Islet of Langerhans (tissue), 1 donor: ENCODE measurements at regions not wholly inside any gene's neighbourhood (a gene's known extent, or its start where the extent isn't known, plus 50 kb on each side); places are given as distances from the start of the nearest gene placed in this dataset.
"Not testable (repeated sequence)": the region's sequence is repeated elsewhere in the genome, so short reads cannot be mapped to it uniquely, and the experiment has no call there.

Experiments
- FAIRE-seq: peaks from one replicate; lab custom pipeline; 2011; peaks lifted over from hg19 to GRCh38; lab: Jason Lieb, UNC

DNA sequence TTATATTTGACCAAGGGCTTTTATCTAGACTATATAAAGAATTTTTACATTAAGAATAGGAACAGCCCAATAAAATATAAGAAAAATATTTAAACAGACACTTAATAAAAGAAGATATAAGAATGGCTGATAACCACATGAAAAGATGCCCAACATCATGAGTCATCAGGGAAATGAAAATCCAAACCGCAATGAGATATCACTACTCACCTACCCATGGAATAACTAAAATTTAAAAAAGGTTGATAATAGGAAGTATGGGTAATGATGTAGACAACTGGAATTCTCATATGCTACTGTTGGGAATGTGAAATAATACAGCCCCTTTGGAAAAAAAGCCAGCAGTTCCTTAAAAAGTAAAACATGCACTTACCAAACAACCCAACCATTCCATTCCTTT lies 206.9 kb upstream of the PCSK5 start:
- no peak for FAIRE-seq

DNA sequence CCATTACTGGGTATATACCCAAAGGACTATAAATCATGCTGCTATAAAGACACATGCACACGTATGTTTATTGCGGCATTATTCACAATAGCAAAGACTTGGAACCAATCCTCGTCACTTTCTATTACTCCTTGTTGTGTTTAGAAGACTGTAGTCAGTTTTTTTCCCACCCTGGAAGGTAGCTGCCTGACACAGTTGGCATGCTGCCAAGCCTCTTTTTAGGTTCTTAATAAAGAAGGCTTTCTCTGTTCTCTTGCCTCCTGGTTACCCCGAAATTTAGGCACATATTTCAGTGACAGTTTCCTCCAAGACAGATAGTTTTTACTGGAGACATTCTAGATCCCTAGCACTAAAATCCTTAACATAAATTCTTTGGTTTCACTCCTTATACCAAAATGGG lies 205.4 kb upstream of the PCSK5 start:
- no peak for FAIRE-seq

DNA sequence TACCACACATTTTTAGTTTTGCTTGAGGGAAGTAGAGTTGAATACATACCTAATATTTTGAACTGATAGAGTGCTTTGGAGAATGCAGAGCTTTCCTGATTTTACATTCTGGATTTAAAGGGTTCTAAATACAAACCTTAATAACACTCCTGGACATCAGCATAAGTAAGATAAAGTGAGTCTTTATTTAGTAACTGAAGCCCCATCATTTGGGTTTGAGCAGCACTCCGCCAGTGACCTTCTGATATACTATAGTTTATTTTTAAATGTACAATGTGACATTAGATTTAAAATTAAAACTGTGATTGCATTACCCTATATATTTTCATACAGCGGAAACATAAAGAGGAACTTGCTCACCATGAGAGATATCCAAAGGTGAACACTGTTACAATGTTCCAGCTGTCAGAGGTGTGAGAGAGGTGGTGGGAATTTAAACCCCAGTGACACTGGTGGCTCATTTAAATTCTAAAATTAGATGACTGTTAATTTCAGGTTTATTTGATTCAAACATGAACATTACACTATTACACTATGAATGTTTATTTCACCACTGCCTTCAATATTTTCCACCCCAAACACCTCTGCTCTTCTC lies 203.0 kb upstream of the PCSK5 start:
- no peak for FAIRE-seq

DNA sequence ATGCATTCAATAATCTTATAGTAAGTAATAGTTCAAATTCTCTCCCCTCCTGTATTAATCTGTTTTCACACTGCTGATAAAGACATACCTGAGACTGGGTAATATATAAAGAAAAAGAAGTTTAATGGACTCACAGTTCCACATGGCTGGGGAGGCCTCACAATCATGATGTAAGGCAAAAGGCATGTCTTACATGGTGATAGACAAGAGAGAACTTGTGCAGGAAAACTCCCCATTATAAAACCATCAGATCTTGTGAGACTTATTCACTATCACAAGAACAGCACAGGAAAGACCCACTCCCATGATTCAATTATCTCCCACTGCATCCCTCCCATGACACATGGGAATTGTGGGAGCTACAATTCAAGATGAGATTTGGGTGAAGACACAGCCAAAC lies 199.9 kb upstream of the PCSK5 start:
- FAIRE-seq: not testable (repeated sequence)

DNA sequence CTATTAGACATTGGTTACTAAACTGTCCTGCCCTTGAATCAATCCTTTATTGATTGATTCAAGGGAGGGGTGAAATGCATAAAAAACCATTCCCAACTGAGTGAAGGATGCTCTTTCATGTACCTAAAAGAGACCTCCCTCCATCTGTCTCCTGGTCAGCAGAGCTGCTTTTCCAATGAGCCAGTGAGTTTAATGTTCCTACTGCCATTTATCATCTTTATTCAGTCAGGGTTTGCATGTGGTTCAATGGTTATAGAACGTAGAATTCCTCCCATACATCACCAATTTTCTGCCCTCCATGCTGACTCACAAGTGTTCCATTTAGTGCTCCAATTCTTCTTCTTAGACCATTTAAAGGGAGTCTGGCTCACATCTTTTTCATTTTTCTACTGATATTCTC lies 199.1 kb upstream of the PCSK5 start:
- FAIRE-seq: no peak

DNA sequence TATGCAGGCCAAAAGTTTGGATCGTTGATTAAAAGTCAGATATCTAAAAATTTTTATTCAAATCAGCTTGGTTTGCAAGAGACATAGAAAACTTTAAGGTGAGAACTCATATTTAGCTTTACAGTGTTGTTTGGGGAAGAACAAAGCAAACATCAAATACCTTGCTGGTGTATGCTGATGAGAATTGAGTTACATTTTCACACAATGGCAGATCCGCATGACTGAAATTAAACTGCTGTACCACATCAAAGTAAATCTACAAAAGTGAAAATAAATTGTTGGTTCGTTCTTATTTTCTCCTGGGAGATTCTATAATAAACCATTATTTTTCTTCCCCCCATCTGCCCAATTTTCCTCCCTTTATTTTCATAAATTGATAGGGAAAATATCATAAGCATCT lies 198.2 kb upstream of the PCSK5 start:
- no peak for FAIRE-seq

DNA sequence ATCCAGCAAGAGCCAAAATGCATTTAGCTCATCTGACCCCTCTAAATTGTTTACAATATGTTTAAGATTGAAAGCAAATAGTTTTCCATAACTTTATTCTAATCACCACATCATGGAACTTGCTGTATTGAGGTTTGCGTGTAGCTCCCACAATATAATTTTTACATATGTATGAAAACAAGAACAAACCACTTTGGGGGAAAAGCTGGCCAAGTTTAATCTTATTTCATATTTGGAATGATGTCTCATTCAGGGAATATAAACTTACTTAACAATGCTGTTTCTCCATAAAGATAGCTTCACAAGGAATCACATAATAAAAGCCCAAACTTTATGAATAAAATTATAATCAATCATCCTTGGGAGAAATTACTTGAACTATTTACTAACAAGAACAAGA lies 194.6 kb upstream of the PCSK5 start:
- no peak for FAIRE-seq

DNA sequence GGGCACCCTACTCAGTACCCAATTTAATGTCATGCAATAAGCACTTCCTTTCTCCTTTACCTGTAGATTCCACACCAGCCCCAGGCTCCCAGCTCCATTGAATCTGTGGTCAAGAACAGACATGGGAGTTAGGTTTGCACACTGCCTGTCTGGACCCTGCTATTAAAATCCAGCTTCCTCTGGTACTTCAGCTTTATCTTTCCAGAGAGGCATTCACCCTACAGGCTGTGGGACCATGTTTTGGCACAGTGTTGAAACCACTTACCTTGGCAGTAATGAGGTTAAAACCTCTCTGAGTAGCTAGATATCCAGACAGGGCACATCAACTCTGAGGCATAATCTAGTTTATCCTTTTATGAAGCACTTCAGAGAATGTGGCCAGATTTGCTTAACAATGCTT lies 191.5 kb upstream of the PCSK5 start:
- FAIRE-seq: no peak

DNA sequence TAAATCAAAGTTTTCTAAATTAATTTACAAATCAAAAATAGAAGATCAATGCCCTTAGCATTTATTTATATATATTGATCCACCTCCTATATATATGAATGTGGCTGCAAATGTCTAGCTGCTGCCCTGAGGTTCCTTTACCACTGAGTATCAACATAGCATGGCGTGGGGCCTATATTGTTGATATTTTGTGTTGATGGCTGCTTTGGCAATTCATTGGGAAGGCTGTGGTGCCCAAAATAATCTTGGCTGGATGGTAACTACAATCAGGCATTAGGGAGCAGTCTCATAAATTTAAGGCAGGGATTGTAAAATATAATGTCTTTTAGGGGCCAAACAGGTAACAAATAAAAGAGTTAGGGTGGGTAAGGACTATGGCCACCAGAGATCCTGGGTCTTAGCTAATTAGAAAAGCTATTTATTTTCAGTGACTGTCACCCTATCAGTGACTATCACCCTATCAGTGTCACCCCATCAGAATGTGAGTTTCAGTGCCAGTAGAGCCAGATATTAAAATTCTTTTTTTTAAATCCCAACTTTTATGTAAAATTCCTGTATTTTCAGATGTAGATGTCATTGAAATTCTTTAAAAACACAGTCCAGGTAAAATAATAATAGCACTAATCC lies 190.7 kb upstream of the PCSK5 start:
- no peak for FAIRE-seq

DNA sequence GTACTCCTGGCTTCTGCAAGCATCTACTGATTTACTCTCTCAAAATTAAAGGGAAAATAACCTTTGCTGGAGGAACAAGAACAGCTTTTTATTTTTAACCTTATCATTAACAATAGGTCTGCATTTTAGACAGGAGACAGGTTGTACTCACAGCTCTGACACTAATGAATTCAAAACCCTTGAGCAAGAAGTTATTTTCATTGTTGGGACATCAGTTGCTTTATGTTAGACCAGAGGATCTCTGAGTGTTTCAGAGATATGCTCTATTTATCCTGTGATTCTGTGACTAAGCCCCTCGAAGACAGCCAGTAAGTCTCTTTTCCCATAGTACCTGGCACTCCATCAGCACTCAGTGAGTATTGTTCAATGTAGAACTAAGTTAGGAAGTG lies 190.2 kb upstream of the PCSK5 start:
- no peak for FAIRE-seq

DNA sequence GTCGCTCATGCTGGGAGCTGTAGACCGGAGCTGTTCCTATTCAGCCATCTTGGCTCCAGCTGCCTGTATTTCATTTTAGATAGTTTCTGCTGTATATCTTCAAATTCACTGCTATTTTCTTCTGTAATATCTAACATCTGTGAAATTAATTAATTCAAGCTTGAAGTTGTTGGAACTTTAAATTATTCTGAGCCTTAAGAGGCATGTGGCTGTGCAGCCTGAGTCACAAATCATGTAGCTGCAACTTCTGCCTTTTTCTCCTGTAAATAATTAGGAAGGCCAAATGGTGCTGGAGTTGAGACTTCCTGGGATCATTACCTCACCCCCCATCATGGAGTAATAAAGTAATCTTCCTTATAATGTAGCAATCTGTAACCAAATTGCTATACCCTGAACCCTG lies 183.3 kb upstream of the PCSK5 start:
- no peak for FAIRE-seq

DNA sequence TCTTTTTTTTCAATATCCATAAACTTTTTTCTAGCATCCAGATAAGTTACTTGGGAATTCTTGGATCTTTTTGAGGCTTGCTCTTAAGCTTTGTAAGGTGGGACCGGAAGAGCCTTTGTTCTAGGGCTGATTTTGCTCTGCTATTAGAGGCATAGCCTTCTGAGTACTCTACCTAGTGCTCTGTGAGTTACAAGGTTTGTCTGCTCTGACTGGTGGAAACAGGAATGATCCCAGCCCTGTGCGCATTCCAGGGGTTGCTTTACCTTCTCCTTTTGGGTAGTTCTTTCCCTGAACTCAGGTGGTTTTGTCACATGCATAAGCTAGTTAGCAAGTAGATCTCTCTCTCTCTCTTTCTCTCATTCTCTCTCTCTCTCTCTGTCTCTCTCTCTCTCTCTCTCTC lies 180.8 kb upstream of the PCSK5 start:
- FAIRE-seq: no peak

DNA sequence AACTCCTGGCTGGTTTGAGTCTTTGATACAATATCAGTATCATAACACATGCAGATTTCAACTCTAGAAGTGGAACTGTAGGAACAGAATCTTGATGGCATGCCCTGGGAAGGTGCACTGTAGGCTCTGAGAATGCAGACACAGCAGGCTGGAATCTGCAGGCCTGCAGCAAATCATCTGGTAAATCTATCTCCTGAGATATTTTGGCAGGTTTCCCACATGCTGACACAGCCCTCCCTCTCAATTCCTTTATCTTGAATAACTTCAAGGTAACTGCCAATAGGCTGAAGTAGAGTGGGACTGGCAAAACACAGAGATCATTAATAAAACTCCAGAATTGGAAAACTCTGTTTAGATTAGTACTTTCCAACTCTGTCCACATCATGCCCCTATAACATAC lies 177.8 kb upstream of the PCSK5 start:
- no peak for FAIRE-seq

DNA sequence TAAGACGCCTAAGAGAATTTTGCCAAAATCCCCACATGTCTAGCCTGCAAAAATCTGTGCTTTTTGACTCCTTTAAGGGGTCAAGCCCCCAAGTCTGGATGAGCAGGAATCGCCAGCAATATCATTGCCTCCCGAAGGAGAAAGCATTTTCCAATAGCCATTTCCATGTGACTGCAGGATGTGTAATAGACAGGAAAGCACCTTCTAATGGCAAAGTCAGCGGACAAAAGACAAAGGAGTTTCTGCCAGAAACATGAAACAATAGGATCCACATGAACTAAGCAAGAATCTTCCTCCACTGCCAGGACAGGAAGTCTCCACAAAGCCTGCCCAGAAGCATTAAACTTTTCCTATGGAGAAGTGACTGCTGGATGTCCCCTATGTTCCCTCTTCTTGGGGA lies 177.1 kb upstream of the PCSK5 start:
- no peak for FAIRE-seq

DNA sequence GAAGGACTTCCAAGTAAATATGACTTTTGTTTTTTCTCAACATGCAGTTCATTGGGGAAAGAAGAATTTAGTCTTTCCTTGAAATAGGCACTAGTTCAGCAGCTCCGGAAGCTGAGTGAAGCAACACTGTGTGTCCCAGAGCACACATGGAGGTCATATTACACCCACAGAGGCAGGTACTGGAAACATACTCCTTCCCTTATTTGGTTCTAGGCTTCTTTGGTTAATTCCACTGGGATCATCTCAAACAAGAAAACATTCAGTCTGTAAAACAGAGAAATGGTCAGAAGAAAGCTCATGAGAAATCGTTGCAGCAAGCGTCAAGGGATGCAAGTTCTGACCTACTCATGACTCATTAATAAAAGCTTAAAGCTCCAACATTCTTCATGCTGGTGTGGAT lies 175.1 kb upstream of the PCSK5 start:
- no peak for FAIRE-seq

DNA sequence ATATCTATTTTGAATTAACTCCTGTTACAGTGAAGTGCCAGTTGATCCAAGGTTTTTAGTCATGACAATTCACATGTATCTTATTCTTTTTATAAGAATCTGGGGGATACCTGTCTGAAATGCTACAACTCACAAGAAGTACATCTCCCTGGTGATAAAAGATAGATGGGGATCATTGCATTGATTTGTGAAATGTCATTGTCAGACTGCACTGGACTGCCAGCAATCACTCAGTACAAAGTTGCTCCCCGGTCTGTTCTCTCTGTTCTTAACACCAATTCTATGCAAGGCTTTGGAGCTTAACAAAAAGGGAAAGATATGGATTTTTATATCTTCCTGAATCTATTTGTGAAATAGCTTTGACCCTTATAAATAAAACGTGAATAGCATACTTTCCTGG lies 171.8 kb upstream of the PCSK5 start:
- no peak for FAIRE-seq

DNA sequence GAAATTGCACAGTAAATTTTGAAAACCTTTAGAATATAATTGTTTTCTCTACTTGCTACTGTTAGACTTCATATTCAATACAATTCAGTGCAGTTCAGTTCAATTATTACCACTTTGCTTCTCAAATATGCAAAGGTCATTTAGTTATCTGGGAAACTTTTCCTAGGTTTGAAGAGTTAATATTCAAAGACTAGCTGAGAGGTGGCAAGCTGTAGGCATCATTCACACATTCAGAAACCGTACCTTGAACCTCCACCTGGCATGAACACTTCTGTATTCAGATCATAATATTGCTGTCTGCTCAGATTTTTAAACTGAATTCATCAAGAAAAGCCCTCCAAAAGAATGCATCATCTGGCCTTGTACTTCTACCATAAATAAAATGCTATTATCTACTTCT lies 162.1 kb upstream of the PCSK5 start:
- FAIRE-seq: no peak

DNA sequence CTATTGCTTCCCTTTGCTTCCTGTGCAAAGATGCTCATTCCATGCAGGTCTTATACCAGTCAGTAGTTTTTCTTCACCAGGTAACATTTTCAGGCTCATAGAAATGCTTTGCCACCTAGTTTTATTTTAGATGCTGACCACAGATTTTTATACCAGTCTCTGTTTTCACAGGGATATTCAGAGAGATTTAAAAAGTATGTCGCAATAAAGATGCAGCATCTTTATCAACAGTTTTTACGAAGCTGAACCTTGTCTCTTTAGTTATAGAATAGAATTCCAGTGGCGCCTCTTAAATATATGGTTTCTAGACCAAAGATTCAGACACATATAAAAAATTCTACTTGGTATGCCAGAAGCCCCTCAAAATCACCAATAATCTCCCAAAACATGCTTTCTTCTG lies 155.7 kb upstream of the PCSK5 start:
- FAIRE-seq: no peak

DNA sequence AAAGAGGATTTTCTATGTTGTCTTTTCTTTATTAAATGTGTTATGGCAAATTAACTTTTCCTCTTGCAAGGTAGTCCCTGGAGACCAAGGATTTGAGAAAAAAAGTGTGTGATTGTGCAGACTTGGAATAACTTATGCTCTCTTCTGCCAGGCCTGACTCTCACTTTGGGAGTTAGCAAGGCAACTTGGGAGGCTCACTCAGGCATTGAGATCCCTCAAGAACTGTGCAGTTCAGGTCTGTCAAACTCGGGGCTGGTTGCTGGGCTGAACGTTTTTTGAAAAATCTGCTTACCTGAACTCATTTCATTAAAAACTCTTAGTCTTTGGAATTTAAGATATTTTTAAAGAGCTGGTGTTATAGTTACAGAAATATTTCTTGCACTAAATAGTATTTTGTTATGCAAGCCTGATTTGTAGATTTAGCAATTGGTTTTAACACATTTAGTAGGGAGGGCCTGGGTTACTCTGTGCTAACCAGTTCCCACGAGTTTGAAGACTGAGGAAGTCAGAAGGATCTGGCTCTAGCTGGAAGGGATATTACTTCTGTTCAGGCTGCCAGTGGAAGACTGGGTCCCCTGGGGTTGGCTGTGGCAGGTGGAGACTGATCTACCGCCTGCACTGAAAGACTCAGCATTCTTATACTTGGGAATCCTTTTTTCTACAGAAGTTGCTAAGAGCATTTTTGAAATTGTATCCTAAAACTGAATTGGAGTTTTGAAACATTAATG lies 150.4 kb upstream of the PCSK5 start:
- no peak for FAIRE-seq

DNA sequence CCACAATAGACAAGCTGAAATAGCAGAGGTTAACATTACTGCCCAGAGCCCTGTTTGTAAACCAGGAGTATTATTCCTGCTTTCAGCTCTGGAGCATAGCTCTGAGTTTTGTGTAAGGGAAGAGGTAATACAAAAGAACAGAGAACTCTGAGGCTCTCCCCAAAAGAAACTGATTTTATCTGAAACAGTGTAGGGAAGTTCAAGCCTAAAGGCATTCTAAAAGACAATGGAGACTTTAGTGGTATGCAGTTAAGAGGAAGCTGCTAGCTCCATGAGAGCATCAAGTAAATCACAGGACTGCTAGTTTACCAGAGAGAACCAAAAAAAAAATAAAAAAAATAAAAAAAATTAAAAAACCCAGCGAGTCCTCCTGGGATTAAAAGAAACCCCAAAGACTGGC lies 146.6 kb upstream of the PCSK5 start:
- FAIRE-seq: no peak

DNA sequence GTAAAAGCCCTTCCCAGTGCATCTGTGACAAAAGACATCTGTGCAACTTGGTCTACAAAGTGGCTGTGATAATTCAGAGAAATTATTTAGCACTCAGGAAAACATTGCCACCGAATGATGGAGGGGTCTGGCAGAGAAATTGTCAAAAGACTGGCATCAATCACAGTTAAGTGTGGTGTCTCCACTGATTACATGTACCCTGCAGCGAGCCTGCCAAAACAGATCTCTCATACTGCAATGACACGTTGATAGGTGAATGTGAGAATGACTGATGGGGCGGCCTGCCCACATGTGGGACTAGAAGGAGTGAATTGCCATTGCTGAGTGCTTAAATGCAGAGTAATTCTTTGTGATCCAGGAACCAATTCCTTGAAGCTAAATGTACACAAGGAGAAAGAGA lies 136.4 kb upstream of the PCSK5 start:
- FAIRE-seq: no peak

DNA sequence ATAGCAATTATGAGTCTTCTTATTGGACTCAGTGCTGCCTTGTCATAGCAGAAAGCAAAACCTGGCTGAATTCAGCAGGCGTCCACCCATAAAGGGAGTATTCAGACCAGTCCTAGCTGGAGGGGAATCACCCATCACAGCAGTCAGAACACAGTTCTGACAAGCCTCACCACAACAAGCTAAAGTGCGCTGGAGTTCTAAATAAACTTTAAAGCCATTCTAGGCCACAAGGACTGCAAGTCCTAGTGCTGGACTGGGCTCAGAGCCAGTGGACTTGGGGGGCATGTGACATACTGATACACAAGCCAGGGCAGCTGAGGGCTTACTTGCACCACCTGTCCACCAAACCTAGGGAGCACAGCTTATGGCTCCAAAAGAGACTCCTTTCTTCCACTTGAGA lies 115.3 kb upstream of the PCSK5 start:
- no peak for FAIRE-seq

DNA sequence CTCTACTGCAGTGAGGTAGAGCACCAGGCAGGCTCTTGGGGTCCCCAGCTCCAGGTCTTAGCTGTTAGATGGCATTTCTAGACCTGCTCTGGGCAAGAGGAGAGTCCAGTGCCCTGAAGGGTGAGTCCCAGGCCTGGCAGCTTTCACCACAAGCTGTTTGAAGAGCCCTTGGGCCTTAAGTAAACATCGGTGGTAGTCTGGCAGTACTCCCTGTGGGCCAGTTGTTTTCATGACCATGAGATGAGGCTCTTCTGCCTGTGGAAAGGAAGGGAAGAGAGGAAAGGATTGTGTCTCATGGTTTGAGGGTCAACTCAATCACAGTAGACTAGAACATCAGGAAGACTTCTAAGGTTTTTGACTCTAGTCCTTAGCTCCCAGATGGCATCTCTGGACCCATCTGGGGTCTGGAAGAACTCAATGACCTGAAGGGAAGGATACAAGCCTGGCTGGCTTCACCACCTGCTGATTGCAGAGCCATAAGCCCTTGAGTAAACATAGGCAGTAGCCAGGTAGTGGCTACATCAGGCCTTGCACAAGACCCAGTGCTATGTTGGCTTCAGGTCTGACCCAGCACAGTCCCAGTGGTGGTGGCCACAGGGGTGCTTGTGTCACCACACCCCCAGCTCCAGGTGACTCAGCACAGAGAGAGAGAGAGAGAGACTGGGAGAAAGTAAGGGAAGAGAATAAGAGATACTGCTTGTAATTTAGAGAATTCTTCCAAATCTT lies 114.3 kb upstream of the PCSK5 start:
- no peak for FAIRE-seq

DNA sequence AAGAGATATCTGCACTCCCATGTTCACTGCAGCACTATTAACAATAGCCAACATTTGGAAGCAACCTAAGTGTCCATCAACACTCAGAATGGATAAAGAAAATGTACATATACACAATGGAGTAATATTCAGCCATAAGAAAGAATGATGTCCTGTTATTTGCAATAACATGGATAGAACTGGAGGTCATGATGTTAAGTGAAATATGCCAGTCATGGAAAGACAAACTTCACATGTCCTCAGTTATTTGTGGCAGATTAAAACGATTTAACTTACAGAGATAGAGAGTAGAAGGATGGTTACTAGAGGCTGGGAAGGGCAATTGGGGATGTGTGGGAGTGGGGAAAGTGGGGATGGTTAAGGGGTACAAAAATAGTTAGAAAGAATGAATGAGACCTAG lies 110.3 kb upstream of the PCSK5 start:
- no peak for FAIRE-seq
